Gastroesophageal sphincter (tissue), 3 donors: ENCODE measurements at regions not wholly inside any gene's neighbourhood (a gene's known extent, or its start where the extent isn't known, plus 50 kb on each side); places are given as distances from the start of the nearest gene placed in this dataset.

Source experiments
- EP300 ChIP-seq: sonication (generic); formaldehyde crosslinking; IDR thresholded peaks from one replicate; pipeline ENCODE4 v1.6.1; 2017; ENCODE audit warnings: antibody characterized with exemption, mild to moderate bottlenecking
- POLR2A ChIP-seq, 2 donors: fragments of 450-650 bp; IDR thresholded peaks; one replicate each; pipeline ENCODE4 v1.6.1; 2017; ENCODE audit warnings: antibody characterized with exemption in 2 of 2, mild to moderate bottlenecking in 2 of 2, moderate library complexity in 1 of 2
- TF ChIP-seq, protein P1 (sequence below), 4 experiments: fragments of 200-600 bp in 2 of 4; fragments of 450-650 bp in 2 of 4; sonication (generic) in 1 of 4; IDR thresholded peaks; one replicate each; pipeline ENCODE4 v1.5.1; 2017 to 2019; ENCODE audit warnings: antibody characterized with exemption in 4 of 4, mild to moderate bottlenecking in 2 of 4, moderate library complexity in 2 of 4

GRCh38 chr10:4050061-4050460 is 265.1 kb upstream of the KLF6 start:
- TF ChIP-seq, protein P1, sequence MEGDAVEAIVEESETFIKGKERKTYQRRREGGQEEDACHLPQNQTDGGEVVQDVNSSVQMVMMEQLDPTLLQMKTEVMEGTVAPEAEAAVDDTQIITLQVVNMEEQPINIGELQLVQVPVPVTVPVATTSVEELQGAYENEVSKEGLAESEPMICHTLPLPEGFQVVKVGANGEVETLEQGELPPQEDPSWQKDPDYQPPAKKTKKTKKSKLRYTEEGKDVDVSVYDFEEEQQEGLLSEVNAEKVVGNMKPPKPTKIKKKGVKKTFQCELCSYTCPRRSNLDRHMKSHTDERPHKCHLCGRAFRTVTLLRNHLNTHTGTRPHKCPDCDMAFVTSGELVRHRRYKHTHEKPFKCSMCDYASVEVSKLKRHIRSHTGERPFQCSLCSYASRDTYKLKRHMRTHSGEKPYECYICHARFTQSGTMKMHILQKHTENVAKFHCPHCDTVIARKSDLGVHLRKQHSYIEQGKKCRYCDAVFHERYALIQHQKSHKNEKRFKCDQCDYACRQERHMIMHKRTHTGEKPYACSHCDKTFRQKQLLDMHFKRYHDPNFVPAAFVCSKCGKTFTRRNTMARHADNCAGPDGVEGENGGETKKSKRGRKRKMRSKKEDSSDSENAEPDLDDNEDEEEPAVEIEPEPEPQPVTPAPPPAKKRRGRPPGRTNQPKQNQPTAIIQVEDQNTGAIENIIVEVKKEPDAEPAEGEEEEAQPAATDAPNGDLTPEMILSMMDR (IDR thresholded peaks at IDR 0.05), result no peak
- no peak for TF ChIP-seq EP300
- TF ChIP-seq POLR2A (IDR thresholded peaks at IDR 0.05), result no peak
